GM21737 (cell line): ENCODE measurements at regions not wholly inside any gene's neighbourhood (a gene's known extent, or its start where the extent isn't known, plus 50 kb on each side); places are given as distances from the start of the nearest gene placed in this dataset.
"Not testable (repeated sequence)": the region's sequence is repeated elsewhere in the genome, so short reads cannot be mapped to it uniquely, and the experiment has no call there.

Experiments
- ATAC-seq: cut with Tn5 transposase; IDR thresholded peaks from one replicate; pipeline ENCODE4 v1.9.1; 2021; ENCODE audit warnings: mild to moderate bottlenecking, moderate library complexity; ENCODE audit not compliant: unreplicated experiment

- ATAC-seq = no peak
Measured at GRCh38 chr18:43793910-43794309, 516.6 kb upstream of the SYT4 start.

GRCh38 chr18:43794363-43794762, 517.1 kb upstream of the SYT4 start:
- ATAC-seq = no peak

GRCh38 chr18:43797347-43797746, 520.1 kb upstream of the SYT4 start:
- no peak for ATAC-seq

- no peak for ATAC-seq
Measured at GRCh38 chr18:43800584-43800983, 523.3 kb upstream of the SYT4 start.

- no peak for ATAC-seq
Measured at GRCh38 chr18:43805646-43806194, 528.4 kb upstream of the SYT4 start.

GRCh38 chr18:43812627-43813026, 535.3 kb upstream of the SYT4 start:
- no peak for ATAC-seq

GRCh38 chr18:43819397-43819796, 542.1 kb upstream of the SYT4 start:
- ATAC-seq = no peak

- no peak for ATAC-seq
Measured at GRCh38 chr18:43819873-43820272, 542.6 kb upstream of the SYT4 start.

GRCh38 chr18:43825768-43826167, 548.5 kb upstream of the SYT4 start:
- no peak for ATAC-seq

GRCh38 chr18:43826215-43826614, 548.9 kb upstream of the SYT4 start:
- ATAC-seq = no peak

- ATAC-seq = no peak
Measured at GRCh38 chr18:43827311-43827710, 550.0 kb upstream of the SYT4 start.

- ATAC-seq = no peak
Measured at GRCh38 chr18:43830303-43830702, 553.0 kb upstream of the SYT4 start.

GRCh38 chr18:43830947-43831346, 553.7 kb upstream of the SYT4 start:
- ATAC-seq = no peak

- ATAC-seq = no peak
Measured at GRCh38 chr18:43846299-43846698, 569.0 kb upstream of the SYT4 start.

GRCh38 chr18:43847164-43848091, 570.1 kb upstream of the SYT4 start:
- no peak for ATAC-seq

GRCh38 chr18:43849831-43850230, 572.5 kb upstream of the SYT4 start:
- ATAC-seq = not testable (repeated sequence)

- ATAC-seq = no peak
Measured at GRCh38 chr18:43855376-43855775, 578.1 kb upstream of the SYT4 start.

- no peak for ATAC-seq
Measured at GRCh38 chr18:43863180-43863579, 585.9 kb upstream of the SYT4 start.

- no peak for ATAC-seq
Measured at GRCh38 chr18:43866696-43867095, 589.4 kb upstream of the SYT4 start.

GRCh38 chr18:43868497-43868995, 591.3 kb upstream of the SYT4 start:
- no peak for ATAC-seq

GRCh38 chr18:43869451-43870008, 592.2 kb upstream of the SYT4 start:
- ATAC-seq = no peak

- ATAC-seq = no peak
Measured at GRCh38 chr18:43870626-43871025, 593.3 kb upstream of the SYT4 start.
